ENCODE measurements at regions not wholly inside any gene's neighbourhood (a gene's known extent, or its start where the extent isn't known, plus 50 kb on each side); places are given as distances from the start of the nearest gene placed in this dataset.
"Not testable (repeated sequence)": the region's sequence is repeated elsewhere in the genome, so short reads cannot be mapped to it uniquely, and the experiment has no call there.

DNA sequence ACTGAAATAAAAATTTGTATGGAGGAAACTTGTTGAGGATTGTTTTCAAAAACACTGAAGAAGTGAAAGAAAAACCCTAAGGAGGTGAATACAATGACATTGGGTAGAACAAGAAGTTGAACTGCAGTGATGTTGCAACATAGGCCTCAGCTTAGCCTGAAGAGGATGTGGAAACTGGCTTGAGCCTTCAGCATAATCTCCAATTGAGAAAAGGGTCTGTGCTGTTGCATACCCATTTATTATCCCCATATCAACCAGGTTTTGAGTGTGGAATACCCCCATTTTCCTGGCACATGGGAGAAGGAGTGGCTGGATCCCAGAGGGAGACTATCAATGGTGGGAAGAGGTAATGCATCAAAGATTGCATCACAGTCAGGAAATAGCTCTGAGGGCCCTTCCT is 695.0 kb upstream of the HS3ST1 start:
- in situ Hi-C loops (cut with HindIII; ENCODE audit: low sequenced_read_pairs) = no loop called here
- no peak for DNase-seq (ENCODE audit: low spot score)

DNA sequence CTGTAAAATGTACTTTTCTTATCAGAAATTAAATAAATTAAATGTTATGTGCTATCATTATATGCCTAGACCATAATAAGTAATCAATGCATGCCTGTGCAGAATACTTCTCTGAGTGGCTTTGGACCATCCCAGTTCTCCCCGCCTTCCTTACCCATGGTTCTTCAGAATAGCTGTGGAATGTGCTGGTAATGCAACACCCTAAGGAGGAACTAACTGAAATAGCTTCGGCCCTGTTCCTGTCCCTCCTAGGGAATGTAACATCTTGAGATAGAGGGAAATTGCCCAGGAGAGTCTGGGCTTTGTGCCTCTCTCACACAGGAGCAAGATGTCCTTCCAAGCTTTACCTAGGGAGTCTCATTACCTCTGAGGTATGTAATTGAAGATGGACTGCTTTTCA is 693.6 kb upstream of the HS3ST1 start:
- in situ Hi-C loops (cut with HindIII; ENCODE audit: low sequenced_read_pairs) = no loop called here
- DNase-seq (ENCODE audit: low spot score) = no peak

DNA sequence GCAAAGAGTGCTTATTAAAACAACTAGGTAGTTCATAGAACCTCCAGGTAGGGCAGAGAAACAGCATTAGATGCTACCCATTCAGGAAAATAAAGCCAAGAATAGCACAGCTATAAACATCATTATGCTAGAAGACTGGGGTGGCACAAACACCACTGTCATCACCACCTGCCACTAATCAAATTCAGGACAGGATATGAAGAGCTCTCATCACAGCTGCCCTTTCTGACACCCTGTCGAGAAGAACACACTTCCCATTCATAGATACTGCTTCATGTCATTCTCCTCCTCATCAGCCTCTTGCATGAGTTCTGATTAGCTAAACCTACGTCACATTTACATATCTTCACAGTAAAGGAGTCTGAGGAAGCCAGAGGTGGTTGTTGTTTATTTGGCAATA is 692.3 kb upstream of the HS3ST1 start:
- DNase-seq (ENCODE audit: low spot score) = no peak
- in situ Hi-C loops (cut with HindIII; ENCODE audit: low sequenced_read_pairs) = no loop called here

DNA sequence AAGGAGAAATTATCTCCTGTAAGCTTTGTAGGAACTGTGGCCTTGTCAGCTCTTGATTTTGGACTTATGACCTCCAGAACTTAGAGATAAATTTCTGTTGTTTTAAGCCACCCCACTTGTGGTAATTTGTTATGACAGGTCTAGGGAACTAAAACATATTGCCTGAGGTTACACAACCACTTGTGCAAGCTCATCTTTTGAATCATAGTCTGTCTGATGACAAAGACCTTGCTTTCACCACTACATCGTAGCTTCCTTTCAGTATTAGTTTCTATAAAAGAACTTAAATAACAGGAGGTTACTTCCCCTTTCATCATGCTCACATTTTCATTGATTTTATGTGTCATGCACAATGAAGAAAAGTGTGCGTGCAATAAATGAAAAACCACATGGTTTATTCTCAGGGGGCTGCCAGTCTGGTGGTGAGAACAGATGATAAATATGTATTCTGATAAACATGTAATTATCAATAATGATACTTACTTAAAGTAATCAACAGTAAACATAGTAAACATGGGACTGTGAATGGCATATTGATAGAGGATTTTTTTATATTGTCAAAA is 690.0 kb upstream of the HS3ST1 start:
- in situ Hi-C loops (cut with HindIII; ENCODE audit: low sequenced_read_pairs) = no loop called here
- no peak for DNase-seq (ENCODE audit: low spot score)

DNA sequence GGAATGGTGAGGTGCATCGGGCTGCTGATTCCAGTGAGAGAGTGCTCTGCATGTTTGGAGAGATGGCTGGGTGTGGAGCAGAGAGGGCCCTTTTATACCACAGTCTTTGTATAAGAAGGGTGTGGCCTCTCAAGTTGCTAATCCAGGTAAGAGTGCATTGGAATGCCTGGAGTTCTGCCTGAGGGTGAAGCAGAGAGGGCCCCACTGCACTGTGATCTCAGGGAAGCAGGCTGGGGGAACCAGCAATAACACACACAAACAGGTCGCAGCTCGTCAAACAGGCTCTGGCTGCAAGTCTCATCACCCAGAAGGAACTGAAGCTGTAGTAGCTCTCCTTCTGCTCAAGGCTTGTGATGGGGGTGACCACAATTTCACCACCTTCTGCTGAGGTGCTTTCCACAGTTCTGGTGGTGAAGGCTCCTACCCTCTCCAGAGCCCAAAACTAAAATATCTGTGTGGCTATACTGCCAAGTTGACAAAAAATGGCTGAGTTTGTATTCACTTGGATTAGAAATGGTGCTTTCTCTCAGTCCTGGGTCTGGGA is 687.4 kb upstream of the HS3ST1 start:
- in situ Hi-C loops (cut with HindIII; ENCODE audit: low sequenced_read_pairs) = no loop called here
- no peak for DNase-seq (ENCODE audit: low spot score)

DNA sequence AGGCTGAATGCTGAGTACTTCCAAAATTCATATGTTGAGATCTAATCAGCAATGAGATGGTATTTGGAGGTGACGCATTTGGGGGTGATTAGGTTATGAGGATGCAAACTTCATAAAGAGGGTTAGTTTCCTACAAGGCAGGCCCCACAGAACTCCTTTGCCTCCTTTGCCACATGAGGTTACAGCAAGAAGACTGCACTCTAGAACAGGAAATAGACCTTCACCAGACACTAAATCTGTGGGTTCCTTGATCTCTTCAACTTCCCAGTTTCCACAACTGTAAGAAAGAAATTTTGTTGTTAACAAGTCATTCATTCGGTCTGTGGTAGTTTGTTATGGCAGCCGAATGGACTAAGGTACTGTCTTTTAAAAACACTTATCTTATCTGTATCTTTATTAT is 681.9 kb upstream of the HS3ST1 start:
- DNase-seq (ENCODE audit: low spot score) = no peak
- in situ Hi-C loops (cut with HindIII; ENCODE audit: low sequenced_read_pairs) = no loop called here

DNA sequence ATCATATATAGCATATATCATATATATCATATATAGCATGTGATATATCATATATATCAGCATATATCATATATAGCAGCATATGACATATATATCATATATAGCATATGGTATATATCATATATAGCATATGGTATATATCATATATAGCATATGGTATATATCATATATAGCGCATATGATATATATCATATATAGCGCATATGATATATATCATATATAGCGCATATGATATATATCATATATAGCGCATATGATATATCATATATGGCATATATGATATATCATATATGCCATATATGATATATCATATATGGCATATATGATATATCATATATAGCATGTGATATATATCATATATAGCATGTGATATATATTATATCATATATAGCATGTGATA is 680.4 kb upstream of the HS3ST1 start:
- in situ Hi-C loops (cut with HindIII; ENCODE audit: low sequenced_read_pairs) = not testable (repeated sequence)

DNA sequence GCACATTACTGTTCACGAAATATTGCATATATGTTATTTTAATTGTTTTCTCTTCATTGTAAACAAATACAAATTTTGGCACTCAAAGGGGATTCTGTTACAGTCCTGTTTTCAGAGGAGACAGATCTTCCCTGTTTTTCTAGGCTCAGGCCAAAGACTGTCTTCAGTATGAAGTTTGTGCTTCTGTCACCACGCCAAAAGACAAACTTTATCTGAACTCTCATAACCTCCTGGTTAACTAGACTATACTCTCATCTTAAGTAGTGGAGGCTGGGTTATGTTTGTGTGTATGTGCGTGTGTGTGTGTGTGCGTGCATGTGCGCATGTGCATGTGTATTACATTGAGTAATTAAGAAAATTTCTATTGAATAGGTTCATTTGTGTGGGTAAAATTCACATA is 676.8 kb upstream of the HS3ST1 start:
- in situ Hi-C loops (cut with HindIII; ENCODE audit: low sequenced_read_pairs) = no loop called here
- no peak for DNase-seq (ENCODE audit: low spot score)

More for the DNA sequence above, 680.4 kb upstream of the HS3ST1 start:
- DNase-seq (ENCODE audit: low spot score) = not testable (repeated sequence)

DNA sequence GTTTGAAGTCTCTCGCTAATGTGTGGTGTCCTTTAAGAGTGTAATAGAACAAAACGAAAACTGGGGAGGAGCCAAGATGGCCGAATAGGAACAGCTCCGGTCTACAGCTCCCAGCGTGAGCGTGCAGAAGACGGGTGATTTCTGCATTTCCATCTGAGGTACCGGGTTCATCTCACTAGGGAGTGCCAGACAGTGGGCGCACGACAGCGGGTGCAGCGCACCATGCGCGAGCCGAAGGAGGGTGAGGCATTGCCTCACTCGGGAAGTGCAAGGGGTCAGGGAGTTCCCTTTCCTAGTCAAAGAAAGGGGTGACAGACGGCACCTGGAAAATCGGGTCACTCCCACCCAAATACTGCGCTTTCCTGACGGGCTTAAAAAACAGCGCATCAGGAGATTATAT is 661.2 kb upstream of the HS3ST1 start:
- DNase-seq (ENCODE audit: low spot score); in situ Hi-C loops (cut with HindIII; ENCODE audit: low sequenced_read_pairs): not testable (repeated sequence)

DNA sequence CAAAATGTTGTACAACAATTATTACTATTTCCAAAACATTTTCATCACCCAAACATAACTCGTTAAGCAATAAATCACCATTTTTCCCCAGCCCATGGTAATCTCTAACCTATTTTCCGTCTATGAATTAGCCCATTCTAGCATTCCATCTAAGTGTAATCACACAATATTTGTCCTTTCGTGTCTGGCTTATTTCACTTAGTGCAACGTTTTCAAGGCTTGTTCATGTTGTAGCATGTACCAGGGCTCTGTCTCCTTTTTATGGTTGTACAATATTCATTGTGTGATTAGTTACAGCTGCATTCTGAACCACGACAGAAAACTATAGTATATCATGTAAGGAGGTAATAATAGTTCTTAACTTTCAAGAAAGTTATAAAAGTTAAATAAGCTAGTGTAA is 656.0 kb upstream of the HS3ST1 start:
- DNase-seq (ENCODE audit: low spot score) = no peak
- in situ Hi-C loops (cut with HindIII; ENCODE audit: low sequenced_read_pairs) = no loop called here

DNA sequence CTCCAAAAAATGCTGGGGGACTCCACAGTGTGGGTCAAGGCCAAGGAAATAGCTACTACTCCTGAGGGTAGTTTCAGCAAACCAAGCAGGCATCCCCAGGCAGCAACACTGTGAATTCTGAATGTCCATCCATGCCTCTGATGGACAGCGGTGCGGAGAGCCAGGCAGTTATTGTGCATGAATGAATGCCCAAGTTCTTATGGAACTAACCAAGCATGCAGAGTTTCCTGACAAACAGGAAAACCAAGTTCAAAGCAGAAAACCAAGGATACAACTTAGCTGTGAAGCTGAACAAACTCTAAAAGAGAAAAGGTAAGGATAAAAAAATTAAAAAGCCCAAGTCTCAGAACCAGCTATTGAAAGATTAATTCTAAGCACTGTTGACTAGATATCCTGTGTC is 642.6 kb upstream of the HS3ST1 start:
- in situ Hi-C loops (cut with HindIII; ENCODE audit: low sequenced_read_pairs) = no loop called here
- DNase-seq (ENCODE audit: low spot score) = no peak

DNA sequence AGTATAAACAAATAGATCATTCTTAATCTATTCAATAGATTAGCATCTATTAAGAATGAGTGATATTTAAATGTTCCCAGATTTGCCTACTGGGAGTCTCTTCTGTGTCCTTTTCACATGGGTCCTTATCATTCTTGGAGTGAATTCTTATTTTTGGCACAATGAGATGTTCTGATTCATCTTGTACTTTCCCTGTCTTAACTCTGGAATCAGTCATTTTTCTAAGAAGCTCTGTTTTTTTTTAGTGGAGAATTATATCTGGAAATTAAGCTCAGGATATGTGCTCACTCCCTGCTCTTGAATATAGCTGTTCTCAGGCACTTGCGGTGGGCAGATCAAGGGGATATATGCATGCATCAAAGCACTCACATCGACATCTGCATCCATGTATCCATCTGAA is 625.3 kb upstream of the HS3ST1 start:
- no peak for DNase-seq (ENCODE audit: low spot score)
- in situ Hi-C loops (cut with HindIII; ENCODE audit: low sequenced_read_pairs) = no loop called here

DNA sequence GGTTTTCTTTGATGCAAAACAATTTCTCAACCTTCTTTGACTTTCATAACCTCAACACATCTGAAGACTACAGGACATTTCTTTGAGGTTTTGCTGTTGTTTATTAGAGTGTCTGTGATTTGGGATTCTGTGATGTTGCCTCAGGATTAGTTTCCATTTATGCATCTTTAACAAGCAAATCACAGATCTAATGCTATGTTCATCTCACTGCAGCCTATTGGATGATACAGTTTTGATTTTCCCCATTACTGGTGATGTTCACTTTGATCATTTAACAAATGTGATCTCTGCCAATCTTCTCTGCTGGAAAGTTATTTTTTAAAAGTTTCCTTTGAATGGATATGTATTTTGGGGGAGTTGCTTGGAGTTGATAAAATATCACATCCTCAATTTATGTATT is 624.9 kb upstream of the HS3ST1 start:
- no peak for DNase-seq (ENCODE audit: low spot score)
- in situ Hi-C loops (cut with HindIII; ENCODE audit: low sequenced_read_pairs) = no loop called here

DNA sequence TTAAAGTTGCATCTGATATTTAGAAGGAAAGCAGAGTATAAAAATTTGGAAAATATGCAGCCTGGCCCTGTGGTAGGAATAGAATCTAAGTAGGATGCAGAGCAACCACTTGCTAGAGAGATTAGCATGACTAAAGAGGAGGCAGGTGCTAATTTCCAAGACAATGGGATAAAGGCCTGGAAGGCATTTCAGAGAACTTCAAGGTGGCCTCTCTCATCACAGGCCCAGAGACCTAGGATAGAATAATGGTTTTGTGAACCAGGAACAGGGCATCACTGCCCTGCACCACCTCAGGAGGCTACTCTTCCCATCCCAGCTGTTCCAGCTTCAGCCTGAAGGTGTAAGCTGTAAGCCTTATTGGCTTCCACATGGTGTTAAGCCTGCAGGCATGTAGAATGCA is 621.7 kb upstream of the HS3ST1 start:
- DNase-seq (ENCODE audit: low spot score) = no peak
- in situ Hi-C loops (cut with HindIII; ENCODE audit: low sequenced_read_pairs) = no loop called here

DNA sequence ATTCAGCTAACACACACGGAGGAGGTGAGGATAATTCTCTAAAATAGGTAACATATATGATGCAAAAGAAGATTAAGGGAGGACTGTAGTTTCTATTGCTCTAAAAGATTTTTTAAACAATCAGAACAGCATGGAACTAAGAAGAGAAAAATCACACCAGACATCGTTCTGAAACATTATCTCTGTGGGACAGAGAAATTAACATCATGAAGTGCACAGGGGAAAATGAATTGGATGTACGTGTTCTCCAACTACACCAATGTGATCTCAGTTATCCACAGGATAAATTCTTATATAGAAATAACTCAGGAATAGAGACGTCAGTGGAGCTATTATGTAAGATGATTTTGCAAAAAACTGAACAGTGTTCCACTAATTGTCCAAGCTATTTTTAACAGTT is 614.1 kb upstream of the HS3ST1 start:
- in situ Hi-C loops (cut with HindIII; ENCODE audit: low sequenced_read_pairs) = no loop called here
- no peak for DNase-seq (ENCODE audit: low spot score)

DNA sequence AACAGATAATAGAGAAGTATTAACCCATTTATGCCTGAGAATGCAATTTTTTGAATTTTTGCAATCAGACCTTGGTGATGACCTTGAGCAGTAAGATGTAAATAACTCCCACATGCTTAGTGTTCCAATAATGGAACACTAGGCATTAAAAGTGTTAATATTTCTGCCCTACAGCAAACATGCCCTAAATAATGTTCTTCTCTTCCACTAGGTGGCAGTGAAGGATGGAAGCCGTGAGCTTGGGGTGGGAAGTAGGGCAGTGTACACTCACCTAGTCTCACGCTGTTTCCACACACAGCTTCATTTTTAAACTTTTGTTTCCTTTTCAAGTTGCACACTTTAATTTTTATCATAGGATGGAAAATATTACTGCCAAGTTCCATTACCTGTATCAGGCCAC is 613.1 kb upstream of the HS3ST1 start:
- in situ Hi-C loops (cut with HindIII; ENCODE audit: low sequenced_read_pairs) = no loop called here
- no peak for DNase-seq (ENCODE audit: low spot score)

DNA sequence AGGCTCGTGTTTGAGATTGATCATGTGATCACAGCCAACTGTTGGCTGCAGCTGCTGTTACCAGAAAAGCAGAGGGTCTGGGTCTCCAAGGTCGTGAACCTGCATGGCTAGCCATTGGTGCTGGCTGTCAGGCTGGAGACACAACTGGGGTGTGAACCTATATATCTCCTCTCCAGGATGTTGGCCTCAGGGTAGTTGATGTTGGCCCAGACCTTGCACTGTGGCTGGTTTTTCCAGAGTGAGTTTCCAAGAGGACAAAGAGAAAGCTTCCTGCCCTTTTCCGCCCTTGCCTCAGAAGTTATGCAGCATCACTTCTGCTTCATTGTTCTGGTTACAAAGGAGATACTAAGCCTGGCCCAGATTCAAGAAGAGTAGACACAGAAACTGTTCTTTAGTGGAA is 607.8 kb upstream of the HS3ST1 start:
- in situ Hi-C loops (cut with HindIII; ENCODE audit: low sequenced_read_pairs) = no loop called here

DNA sequence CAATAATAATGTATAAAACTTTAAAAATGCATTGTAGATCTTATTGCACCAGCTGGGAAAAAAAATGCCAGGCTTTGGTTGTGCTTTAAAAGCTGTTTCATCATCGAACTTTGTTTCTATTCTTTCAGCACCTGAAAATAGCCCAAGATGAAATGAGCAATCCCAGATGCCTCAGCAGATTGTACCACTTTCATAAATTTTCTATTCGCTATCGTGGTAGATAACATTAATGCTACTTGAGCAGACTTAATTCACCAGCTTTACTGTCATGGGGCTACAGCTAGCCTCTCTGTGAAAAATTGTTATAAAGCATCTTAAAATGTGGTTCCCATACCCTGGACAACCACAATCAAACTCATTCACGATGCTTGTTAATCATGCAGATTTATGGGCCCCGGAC is 599.6 kb upstream of the HS3ST1 start:
- in situ Hi-C loops (cut with HindIII; ENCODE audit: low sequenced_read_pairs) = no loop called here
- DNase-seq (ENCODE audit: low spot score) = no peak

More for the DNA sequence above, 607.8 kb upstream of the HS3ST1 start:
- no peak for DNase-seq (ENCODE audit: low spot score)

DNA sequence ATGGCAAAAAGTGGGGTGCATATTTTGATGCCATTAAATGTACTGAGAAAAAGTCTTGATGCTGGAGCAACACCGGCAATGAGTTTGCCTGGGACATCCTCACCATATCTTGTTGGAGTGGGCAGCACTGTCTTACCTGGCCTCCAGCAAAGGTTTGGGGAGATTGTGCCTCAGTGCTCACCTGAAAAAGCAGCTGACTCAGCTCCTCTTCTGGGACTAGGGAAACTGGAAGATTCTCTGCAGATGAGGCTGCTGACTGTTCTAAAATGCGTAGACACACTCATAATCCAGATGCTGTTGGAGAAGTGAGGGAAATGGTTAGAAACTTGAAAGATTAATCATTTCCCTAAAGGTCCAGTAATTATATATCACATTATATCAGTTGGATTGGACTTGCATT is 593.7 kb upstream of the HS3ST1 start:
- in situ Hi-C loops (cut with HindIII; ENCODE audit: low sequenced_read_pairs) = no loop called here

DNA sequence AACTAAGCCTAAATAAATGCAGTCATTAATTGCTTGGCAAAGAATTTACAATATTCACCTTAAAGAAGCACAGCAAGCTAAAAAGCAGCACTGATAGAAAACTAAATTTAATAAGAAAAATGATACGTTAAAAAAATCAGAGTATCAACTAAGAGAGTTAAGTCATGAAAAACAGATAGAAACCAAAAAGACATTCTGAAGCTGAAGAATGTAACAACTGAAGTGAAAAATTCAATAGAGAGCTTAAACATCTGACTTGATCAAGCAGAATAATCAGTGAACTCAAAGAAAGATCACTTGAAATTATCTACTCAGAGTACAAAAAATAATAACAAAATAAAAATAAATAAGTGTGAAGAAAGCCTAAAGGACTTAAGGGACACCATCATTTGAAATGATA is 588.0 kb upstream of the HS3ST1 start:
- in situ Hi-C loops (cut with HindIII; ENCODE audit: low sequenced_read_pairs) = no loop called here
- no peak for DNase-seq (ENCODE audit: low spot score)

More for the DNA sequence above, 593.7 kb upstream of the HS3ST1 start:
- no peak for DNase-seq (ENCODE audit: low spot score)

DNA sequence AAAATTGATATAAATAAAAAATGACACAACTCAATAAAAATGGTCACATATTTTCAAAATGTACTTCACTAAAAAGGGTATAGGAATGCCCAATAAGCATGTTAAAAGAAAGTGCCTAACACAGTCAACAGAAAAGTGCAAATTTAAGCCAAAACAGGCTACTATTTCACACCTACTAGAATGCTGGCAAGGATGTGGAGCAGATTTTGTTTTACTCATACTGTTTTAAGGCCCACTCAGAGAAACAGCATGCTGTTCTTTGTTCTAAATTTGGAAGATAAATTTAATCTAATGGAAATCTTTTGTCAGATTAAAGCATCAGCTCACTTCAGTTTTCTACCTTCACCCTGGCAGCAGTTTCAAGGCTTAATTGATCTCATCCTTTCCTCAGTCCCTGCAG is 576.8 kb upstream of the HS3ST1 start:
- DNase-seq (ENCODE audit: low spot score) = peak; percentile 3
- in situ Hi-C loops (cut with HindIII; ENCODE audit: low sequenced_read_pairs) = no loop called here

DNA sequence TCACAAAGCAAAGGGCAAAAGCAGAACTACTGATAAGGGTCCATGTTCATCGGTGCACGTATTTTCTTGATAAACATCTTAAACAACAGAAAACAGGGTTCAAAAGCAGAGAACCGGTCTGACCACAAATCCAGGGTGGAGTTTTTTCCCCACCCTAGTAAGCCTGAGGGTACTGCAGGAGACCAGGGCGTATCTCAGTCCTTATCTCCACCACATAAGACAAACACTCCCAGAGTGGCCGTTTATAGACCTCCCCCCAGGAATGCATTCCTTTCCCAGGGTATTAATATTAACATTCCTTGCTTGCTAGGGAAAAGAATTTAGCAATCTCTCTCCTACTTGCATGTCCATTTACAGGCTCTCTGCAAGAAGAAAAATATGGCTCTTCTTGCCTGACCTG is 567.9 kb upstream of the HS3ST1 start:
- DNase-seq (ENCODE audit: low spot score); in situ Hi-C loops (cut with HindIII; ENCODE audit: low sequenced_read_pairs): not testable (repeated sequence)

All from G401 (cell line).